ENCODE measurements at regions not wholly inside any gene's neighbourhood (a gene's known extent, or its start where the extent isn't known, plus 50 kb on each side); places are given as distances from the start of the nearest gene placed in this dataset.

- H3K4me3 ChIP-seq (ENCODE audit: low read depth, low read length): no peak overlapping the region
- DNase-seq (ENCODE audit: low read depth): no peak
- no peak for TF ChIP-seq CTCF (conservative IDR thresholded peaks at IDR 0.05; ENCODE audit: low read depth, low read length)
Observed at GRCh38 chr16:87542531-87543102, 49.8 kb upstream of the ZCCHC14 start.

Measured in epithelial cell of proximal tubule (primary cell).